HepG2 (cell line): ENCODE measurements at regions not wholly inside any gene's neighbourhood (a gene's known extent, or its start where the extent isn't known, plus 50 kb on each side); places are given as distances from the start of the nearest gene placed in this dataset.

Experiments used
- ATAC-seq: fragments of 200-7000 bp; cut with Tn5 transposase; 3 replicates; pipeline ENCODE4 v1.9.1; 2020; ENCODE audit warnings: mild to moderate bottlenecking, moderate library complexity
- BruUV-seq: library from RNA; stranded (reverse); fragments of 400-500 nt; replicated peaks from 2 replicates; lab custom pipeline; 2021; lab: Mats Ljungman, UMichigan
- CTCF ChIA-PET: fragments of 300-600 bp; formaldehyde crosslinking; extraction: SDS; loops from one replicate; lab custom pipeline; 2021; ENCODE audit warnings: low total read pairs, inconsistent platforms, low intra/inter-chr PET ratio; lab: Yijun Ruan, JAX
- POLR2A ChIA-PET: fragments of 350-600 bp; sonication (Branson Sonifier 250); formaldehyde crosslinking; loops from one replicate; lab custom pipeline; 2020; ENCODE audit warnings: antibody characterized with exemption, inconsistent platforms; lab: Yijun Ruan, JAX
- DNase-seq: peaks from one replicate; pipeline ENCODE4 v3.0.0-alpha.2; 2015; ENCODE audit warnings: low spot score
- FAIRE-seq: peaks from 3 replicates; lab custom pipeline; 2011; peaks lifted over from hg19 to GRCh38; lab: Jason Lieb, UNC
- H2AFZ ChIP-seq: one replicate; pipeline ENCODE4 v1.6.1; 2011; ENCODE audit warnings: low read length, inconsistent platforms
- H3K27ac ChIP-seq: fragments of 300-600 bp; 3 replicates; pipeline ENCODE4 v1.8.0; 2011; ENCODE audit warnings: mixed run types, mild to moderate bottlenecking, mixed read lengths, low read length, inconsistent platforms; ENCODE audit not compliant: insufficient read depth; ENCODE audit errors: extremely low read length
- H3K27me3 ChIP-seq, 2 experiments: fragments of 200-600 bp in 1 of 2; 2 replicates in 1 of 2; 3 replicates in 1 of 2; pipeline versions ENCODE4 v1.6.0 to v1.8.0; 2011; ENCODE audit warnings: low read length in 2 of 2, mild to moderate bottlenecking in 2 of 2, moderate library complexity in 2 of 2, inconsistent platforms in 1 of 2; ENCODE audit not compliant: insufficient read depth in 2 of 2, control insufficient read depth in 1 of 2
- H3K36me3 ChIP-seq, 2 experiments: fragments of 200-600 bp in 1 of 2; replicated peaks in 1 of 2; 2 replicates in 1 of 2; 3 replicates in 1 of 2; pipeline versions ENCODE4 v1.5.1 to v1.8.0; 2011; ENCODE audit warnings: low read length in 2 of 2, inconsistent platforms in 1 of 2; ENCODE audit not compliant: insufficient read depth in 2 of 2, control insufficient read depth in 1 of 2
- H3K4me1 ChIP-seq: 2 replicates; pipeline ENCODE4 v1.5.1; 2012; ENCODE audit warnings: low read length, inconsistent platforms; ENCODE audit not compliant: insufficient read depth
- H3K4me2 ChIP-seq: 2 replicates; pipeline ENCODE4 v1.6.0; 2011; ENCODE audit warnings: low read depth, low read length, inconsistent platforms
- H3K4me3 ChIP-seq, 3 experiments: fragments of 200-600 bp in 1 of 3; sonication (generic), shearing (Covaris generic) in 1 of 3; replicated peaks in 1 of 3; 2 replicates each; pipeline ENCODE4 v1.5.1; 2011 to 2016; ENCODE audit warnings: low read length in 3 of 3, inconsistent platforms in 2 of 3, low read depth in 2 of 3, mild to moderate bottlenecking in 2 of 3, control low read depth in 1 of 3, mixed read lengths in 1 of 3; ENCODE audit not compliant: insufficient read depth in 1 of 3
- H3K79me2 ChIP-seq: one replicate; pipeline ENCODE4 v1.6.1; 2011; ENCODE audit warnings: low read length, inconsistent platforms; ENCODE audit not compliant: insufficient read depth
- H3K9ac ChIP-seq: 2 replicates; pipeline ENCODE4 v1.6.0; 2011; ENCODE audit warnings: mild to moderate bottlenecking, low read depth, low read length, inconsistent platforms; ENCODE audit not compliant: insufficient read depth
- H3K9me3 ChIP-seq: 2 replicates; pipeline ENCODE4 v1.5.1; 2012; ENCODE audit warnings: mild to moderate bottlenecking, low read length
- H4K20me1 ChIP-seq: 2 replicates; pipeline ENCODE4 v1.6.0; 2011; ENCODE audit warnings: inconsistent platforms, mild to moderate bottlenecking, low read length, moderate library complexity; ENCODE audit not compliant: insufficient read depth
- HCFC1 ChIP-seq: fragments of 150-350 bp; IDR thresholded peaks from 2 replicates; pipeline ENCODE4 v1.6.1; 2014; ENCODE audit warnings: low read depth, low read length
- HOXA3 ChIP-seq: sonication (generic); formaldehyde crosslinking; IDR thresholded peaks from 2 replicates; pipeline ENCODE4 v1.5.0; 2020; ENCODE audit warnings: missing genetic modification reagents
- JDP2 ChIP-seq: sonication (generic); formaldehyde crosslinking; IDR thresholded peaks from 2 replicates; pipeline ENCODE4 v1.8.1; 2022; ENCODE audit warnings: missing genetic modification reagents, borderline replicate concordance
- NFE2 ChIP-seq: sonication (generic); formaldehyde crosslinking; IDR thresholded peaks from 2 replicates; pipeline ENCODE4 v1.4.0; 2020; ENCODE audit warnings: missing genetic modification reagents
- RNF2 ChIP-seq: fragments of 450-650 bp; conservative IDR thresholded peaks from 2 replicates; pipeline ENCODE4 v1.6.1; 2016; ENCODE audit warnings: low read depth
- SAFB2 ChIP-seq: sonication (generic); formaldehyde crosslinking; IDR thresholded peaks from 2 replicates; pipeline ENCODE4 v1.5.1; 2020; ENCODE audit warnings: missing genetic modification reagents, low read depth, mild to moderate bottlenecking, borderline replicate concordance
- THAP11 ChIP-seq: IDR thresholded peaks from 2 replicates; pipeline ENCODE4 v1.6.1; 2016; ENCODE audit warnings: missing biosample characterization, missing genetic modification reagents
- ZBTB37 ChIP-seq: sonication (generic); formaldehyde crosslinking; IDR thresholded peaks from 2 replicates; pipeline ENCODE4 v1.4.0; 2020; ENCODE audit warnings: mild to moderate bottlenecking, missing genetic modification reagents
- ZNF710 ChIP-seq: sonication (generic); formaldehyde crosslinking; IDR thresholded peaks from 2 replicates; pipeline ENCODE4 v1.5.0; 2020; ENCODE audit warnings: mild to moderate bottlenecking, missing genetic modification reagents, borderline replicate concordance
- WGBS: methylation state at CpG from one replicate; pipeline ENCODE4 v1.1.6; 2017; ENCODE audit warnings: low lambda C conversion rate; 5-methylcytosine and 5-hydroxymethylcytosine counted together
- in situ Hi-C: cut with HindIII; loops from 2 replicates; pipeline ENCODE4 v1.10.0; 2017; ENCODE audit warnings: low pct_unique_long_range_greater_than_20kb; ENCODE audit not compliant: extremely low pct_ligation_motif_present
- intact Hi-C: fragments of 100-400 bp; cut with micrococcal nuclease; formaldehyde crosslinking; loops from one replicate; pipeline ENCODE4 v1.10.0; 2022; ENCODE audit not compliant: unreplicated experiment

GRCh38 chr1:163933437-163933836, 611.7 kb downstream of the NUF2 start:
- no peaks in the 10 kb centered on the region for H4K20me1 ChIP-seq

More at GRCh38 chr1:163933437-163933836, 611.7 kb downstream of the NUF2 start:
- ATAC-seq: no peak
- no peaks in the 10 kb centered on the region for H3K27me3 ChIP-seq
- ChIA-PET CTCF (no interaction called here), POLR2A (no interaction called here)
- TF ChIP-seq HCFC1 (no peak), SAFB2 (no peak), ZNF710 (no peak), JDP2 (CRISPR knock-in tag) (no peak), ZBTB37 (CRISPR knock-in tag) (no peak), HOXA3 (CRISPR knock-in tag) (no peak), RNF2 (no peak), THAP11 (CRISPR knock-in tag) (no peak), NFE2 (CRISPR knock-in tag) (no peak)
- no peak for DNase-seq
- H3K9ac ChIP-seq: no peak overlapping the region
- intact Hi-C loops: no loop called here
- peaks cover 64% of the 10 kb centered on the region for H3K9me3 ChIP-seq
- BruUV-seq: no TSS peak
- H3K4me1 ChIP-seq: no peaks in the 10 kb centered on the region
- no peaks in the 10 kb centered on the region for H3K79me2 ChIP-seq
- H3K36me3 ChIP-seq: no peaks in the 10 kb centered on the region
- no peak for FAIRE-seq
- WGBS: 20% methylated on average over 3 of the region's 3 CpGs
- H3K27ac ChIP-seq: no peak overlapping the region
- in situ Hi-C loops: no loop called here
- H3K4me3 ChIP-seq: no peak overlapping the region
- no peak overlapping the region for H3K4me2 ChIP-seq
- no peak overlapping the region for H2AFZ ChIP-seq
